WTC11 (cell line): ENCODE measurements at regions not wholly inside any gene's neighbourhood (a gene's known extent, or its start where the extent isn't known, plus 50 kb on each side); places are given as distances from the start of the nearest gene placed in this dataset.

ENCODE experiments used
- ATAC-seq: fragments of 200-7000 bp; cut with Tn5 transposase; 2 replicates; pipeline ENCODE4 v1.10.0; 2021; ENCODE audit warnings: mild to moderate bottlenecking, moderate library complexity
- CTCF ChIA-PET: fragments of 300-600 bp; sonication (Branson Sonifier 250); formaldehyde crosslinking; loops from one replicate; lab custom pipeline; 2021; ENCODE audit warnings: antibody characterized with exemption; lab: Charles Lee
- POLR2A ChIA-PET: fragments of 350-600 bp; sonication (Branson Sonifier 250); formaldehyde crosslinking; loops from one replicate; lab custom pipeline; 2021; ENCODE audit warnings: antibody characterized with exemption; lab: Charles Lee
- DNase-seq: peaks from one replicate; pipeline ENCODE4 v3.0.0; 2021; ENCODE audit warnings: low spot score
- H3K27ac Mint-ChIP-seq: 2 replicates; pipeline ENCODE4 v1.8.0; 2021; ENCODE audit warnings: mixed read lengths
- H3K27me3 Mint-ChIP-seq: 2 replicates; pipeline ENCODE4 v1.8.0; 2021; ENCODE audit warnings: low read depth, mild to moderate bottlenecking, moderate library complexity, mixed read lengths
- H3K36me3 Mint-ChIP-seq: 2 replicates; pipeline ENCODE4 v1.8.0; 2021; ENCODE audit warnings: mixed read lengths
- H3K4me1 Mint-ChIP-seq: 2 replicates; pipeline ENCODE4 v1.8.0; 2022; ENCODE audit warnings: mixed read lengths
- H3K4me3 Mint-ChIP-seq: 2 replicates; pipeline ENCODE4 v1.8.0; 2021; ENCODE audit warnings: mild to moderate bottlenecking, moderate library complexity, mixed read lengths
- H3K9me3 Mint-ChIP-seq: 2 replicates; pipeline ENCODE4 v1.8.0; 2021; ENCODE audit warnings: mixed read lengths
- ATF1 ChIP-seq: sonication (generic); formaldehyde crosslinking; IDR thresholded peaks from 2 replicates; pipeline ENCODE4 v1.8.1; 2023; ENCODE audit warnings: mild to moderate bottlenecking, moderate library complexity, missing genetic modification reagents
- CREM ChIP-seq: sonication (generic); formaldehyde crosslinking; IDR thresholded peaks from 2 replicates; pipeline ENCODE4 v1.8.1; 2022; ENCODE audit warnings: mild to moderate bottlenecking, missing genetic modification reagents, moderate library complexity
- ELF4 ChIP-seq: sonication (generic); formaldehyde crosslinking; IDR thresholded peaks from 2 replicates; pipeline ENCODE4 v1.8.1; 2022; ENCODE audit warnings: low read depth, mild to moderate bottlenecking, moderate library complexity, missing genetic modification reagents
- ESRRA ChIP-seq: sonication (generic); formaldehyde crosslinking; IDR thresholded peaks from 2 replicates; pipeline ENCODE4 v1.8.1; 2022; ENCODE audit warnings: mild to moderate bottlenecking, missing genetic modification reagents, borderline replicate concordance
- GABPB1 ChIP-seq: sonication (generic); formaldehyde crosslinking; IDR thresholded peaks from 2 replicates; pipeline ENCODE4 v1.8.1; 2023; ENCODE audit warnings: mild to moderate bottlenecking, missing genetic modification reagents
- HMGA2 ChIP-seq: fragments of 250-450 bp; sonication (Bioruptor Pico); IDR thresholded peaks from 2 replicates; pipeline ENCODE4 v1.4.0; 2021; ENCODE audit warnings: mild to moderate bottlenecking, moderate library complexity
- MYBL2 ChIP-seq: sonication (generic); formaldehyde crosslinking; IDR thresholded peaks from 2 replicates; pipeline ENCODE4 v1.8.1; 2023; ENCODE audit warnings: mild to moderate bottlenecking, moderate library complexity, missing genetic modification reagents
- NFE2L1 ChIP-seq: sonication (generic); formaldehyde crosslinking; IDR thresholded peaks from 2 replicates; pipeline ENCODE4 v1.8.1; 2023; ENCODE audit warnings: missing genetic modification reagents
- NFYB ChIP-seq: sonication (generic); formaldehyde crosslinking; conservative IDR thresholded peaks from 2 replicates; pipeline ENCODE4 v1.8.0; 2022; ENCODE audit warnings: low read depth, missing genetic modification reagents
- NR1H2 ChIP-seq: sonication (generic); formaldehyde crosslinking; IDR thresholded peaks from 2 replicates; pipeline ENCODE4 v1.9.0; 2021; ENCODE audit warnings: mild to moderate bottlenecking, moderate library complexity, missing genetic modification reagents
- NR2C2 ChIP-seq: sonication (generic); formaldehyde crosslinking; IDR thresholded peaks from 2 replicates; pipeline ENCODE4 v1.8.0; 2022; ENCODE audit warnings: mild to moderate bottlenecking, missing genetic modification reagents
- NR3C1 ChIP-seq: sonication (generic); formaldehyde crosslinking; conservative IDR thresholded peaks from 2 replicates; pipeline ENCODE4 v1.8.1; 2023; ENCODE audit warnings: low read depth, mild to moderate bottlenecking, missing genetic modification reagents
- RORB ChIP-seq: fragments of 250-450 bp; sonication (Bioruptor Pico); IDR thresholded peaks from 2 replicates; pipeline ENCODE4 v1.9.0; 2021; ENCODE audit warnings: mild to moderate bottlenecking
- SP1 ChIP-seq: sonication (generic); formaldehyde crosslinking; conservative IDR thresholded peaks from 2 replicates; pipeline ENCODE4 v1.8.1; 2022; ENCODE audit warnings: missing genetic modification reagents
- TEAD1 ChIP-seq: sonication (generic); formaldehyde crosslinking; IDR thresholded peaks from 2 replicates; pipeline ENCODE4 v1.8.0; 2022; ENCODE audit warnings: mild to moderate bottlenecking, missing genetic modification reagents
- ZNF138 ChIP-seq: sonication (generic); formaldehyde crosslinking; conservative IDR thresholded peaks from 2 replicates; pipeline ENCODE4 v1.8.1; 2022; ENCODE audit warnings: mild to moderate bottlenecking, moderate library complexity, missing genetic modification reagents
- TF ChIP-seq, protein P1 (sequence below): fragments of 250-450 bp; sonication (Bioruptor Pico); IDR thresholded peaks from 2 replicates; pipeline ENCODE4 v1.8.0; 2021; ENCODE audit warnings: mild to moderate bottlenecking
- TF ChIP-seq, protein P2 (sequence below): sonication (generic); formaldehyde crosslinking; IDR thresholded peaks from 2 replicates; pipeline ENCODE4 v1.8.1; 2022; ENCODE audit warnings: missing genetic modification reagents, borderline replicate concordance
- TF ChIP-seq, protein P3 (sequence below): sonication (generic); formaldehyde crosslinking; IDR thresholded peaks from 2 replicates; pipeline ENCODE4 v1.8.1; 2022; ENCODE audit warnings: mild to moderate bottlenecking, missing genetic modification reagents, moderate library complexity, borderline replicate concordance
- TF ChIP-seq, protein P4 (sequence below): sonication (generic); formaldehyde crosslinking; IDR thresholded peaks from 2 replicates; pipeline ENCODE4 v1.8.0; 2022; ENCODE audit warnings: mild to moderate bottlenecking, missing genetic modification reagents
- TF ChIP-seq, protein P5 (sequence below): sonication (generic); formaldehyde crosslinking; IDR thresholded peaks from 2 replicates; pipeline ENCODE4 v1.8.0; 2023; ENCODE audit warnings: missing genetic modification reagents
- TF ChIP-seq, protein P6 (sequence below): sonication (generic); formaldehyde crosslinking; IDR thresholded peaks from 2 replicates; pipeline ENCODE4 v1.8.1; 2023; ENCODE audit warnings: mild to moderate bottlenecking, missing genetic modification reagents
- TF ChIP-seq, protein P7 (sequence below): sonication (generic); formaldehyde crosslinking; IDR thresholded peaks from 2 replicates; pipeline ENCODE4 v1.8.0; 2022; ENCODE audit warnings: mild to moderate bottlenecking, missing genetic modification reagents
- TF ChIP-seq, protein P8 (sequence below): sonication (generic); formaldehyde crosslinking; IDR thresholded peaks from 2 replicates; pipeline ENCODE4 v1.8.1; 2023; ENCODE audit warnings: mild to moderate bottlenecking, missing genetic modification reagents, borderline replicate concordance

DNA sequence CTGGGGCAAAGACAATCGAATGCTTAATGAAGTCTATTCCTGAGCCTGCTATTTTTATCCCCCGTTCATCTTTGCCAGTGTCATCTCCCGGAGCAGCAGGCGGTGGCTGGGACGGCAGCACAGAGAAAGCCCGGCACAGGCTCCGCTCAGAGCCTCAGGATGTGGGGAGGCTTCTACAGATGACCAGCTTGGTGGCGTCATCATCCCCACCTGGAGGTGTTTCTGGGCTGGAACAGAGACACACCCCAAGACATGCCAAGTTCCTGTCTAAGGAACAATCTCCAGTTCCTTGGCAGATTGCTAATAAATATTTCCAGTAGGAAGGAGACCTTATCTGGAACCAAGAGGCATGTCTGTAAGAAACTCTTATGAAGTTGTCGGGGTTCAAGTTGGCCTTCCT is 552.4 kb upstream of the MGMT start:
- TF ChIP-seq TEAD1 (CRISPR knock-in tag) (no peak), ZNF138 (CRISPR knock-in tag) (no peak), NR2C2 (CRISPR knock-in tag) (no peak), ATF1 (CRISPR knock-in tag) (no peak), MYBL2 (no peak), NFYB (CRISPR knock-in tag) (no peak)
- TF ChIP-seq, protein P1, sequence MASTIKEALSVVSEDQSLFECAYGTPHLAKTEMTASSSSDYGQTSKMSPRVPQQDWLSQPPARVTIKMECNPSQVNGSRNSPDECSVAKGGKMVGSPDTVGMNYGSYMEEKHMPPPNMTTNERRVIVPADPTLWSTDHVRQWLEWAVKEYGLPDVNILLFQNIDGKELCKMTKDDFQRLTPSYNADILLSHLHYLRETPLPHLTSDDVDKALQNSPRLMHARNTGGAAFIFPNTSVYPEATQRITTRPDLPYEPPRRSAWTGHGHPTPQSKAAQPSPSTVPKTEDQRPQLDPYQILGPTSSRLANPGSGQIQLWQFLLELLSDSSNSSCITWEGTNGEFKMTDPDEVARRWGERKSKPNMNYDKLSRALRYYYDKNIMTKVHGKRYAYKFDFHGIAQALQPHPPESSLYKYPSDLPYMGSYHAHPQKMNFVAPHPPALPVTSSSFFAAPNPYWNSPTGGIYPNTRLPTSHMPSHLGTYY, result no peak
- ChIA-PET POLR2A (no interaction called here), CTCF (no interaction called here)
- DNase-seq (no peak), ATAC-seq (no peak)
- Mint-ChIP-seq H3K4me3 (no peak overlapping the region), H3K4me1 (no peaks in the 10 kb centered on the region), H3K9me3 (peaks cover 6% of the 10 kb centered on the region), H3K36me3 (peaks cover 4% of the 10 kb centered on the region), H3K27me3 (no peaks in the 10 kb centered on the region), H3K27ac (no peak overlapping the region)

DNA sequence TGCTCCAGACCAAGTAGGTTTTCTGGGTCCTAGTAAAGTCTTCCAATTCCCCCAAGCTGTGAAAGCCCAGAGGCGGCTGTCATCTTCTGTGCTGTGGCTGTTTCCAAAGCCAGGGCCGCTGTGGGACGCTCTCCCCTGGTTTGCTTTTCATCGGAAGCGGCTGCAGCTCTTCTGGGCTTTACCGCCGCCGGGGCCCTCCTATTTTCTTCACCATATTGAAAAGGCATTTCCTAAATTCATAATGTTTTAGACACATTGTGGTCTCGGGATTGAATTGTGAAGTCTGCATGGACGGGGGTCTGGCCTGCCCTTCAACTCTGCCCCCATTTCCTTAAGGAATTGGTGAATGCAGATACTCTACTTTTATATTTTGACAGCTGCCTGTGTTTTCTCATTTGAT is 551.4 kb upstream of the MGMT start:
- Mint-ChIP-seq H3K27ac (no peak overlapping the region), H3K4me1 (no peaks in the 10 kb centered on the region), H3K4me3 (no peak overlapping the region), H3K36me3 (peaks cover 4% of the 10 kb centered on the region), H3K27me3 (no peaks in the 10 kb centered on the region), H3K9me3 (peaks cover 10% of the 10 kb centered on the region)
- DNase-seq, result no peak
- ChIA-PET POLR2A (no interaction called here), CTCF (no interaction called here)
- ATAC-seq, result no peak
- TF ChIP-seq, protein P2, sequence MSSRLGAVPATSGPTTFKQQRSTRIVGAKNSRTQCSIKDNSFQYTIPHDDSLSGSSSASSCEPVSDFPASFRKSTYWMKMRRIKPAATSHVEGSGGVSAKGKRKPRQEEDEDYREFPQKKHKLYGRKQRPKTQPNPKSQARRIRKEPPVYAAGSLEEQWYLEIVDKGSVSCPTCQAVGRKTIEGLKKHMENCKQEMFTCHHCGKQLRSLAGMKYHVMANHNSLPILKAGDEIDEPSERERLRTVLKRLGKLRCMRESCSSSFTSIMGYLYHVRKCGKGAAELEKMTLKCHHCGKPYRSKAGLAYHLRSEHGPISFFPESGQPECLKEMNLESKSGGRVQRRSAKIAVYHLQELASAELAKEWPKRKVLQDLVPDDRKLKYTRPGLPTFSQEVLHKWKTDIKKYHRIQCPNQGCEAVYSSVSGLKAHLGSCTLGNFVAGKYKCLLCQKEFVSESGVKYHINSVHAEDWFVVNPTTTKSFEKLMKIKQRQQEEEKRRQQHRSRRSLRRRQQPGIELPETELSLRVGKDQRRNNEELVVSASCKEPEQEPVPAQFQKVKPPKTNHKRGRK (CRISPR knock-in tag), result no peak
- TF ChIP-seq CREM (CRISPR knock-in tag), result no peak
- TF ChIP-seq, protein P3, sequence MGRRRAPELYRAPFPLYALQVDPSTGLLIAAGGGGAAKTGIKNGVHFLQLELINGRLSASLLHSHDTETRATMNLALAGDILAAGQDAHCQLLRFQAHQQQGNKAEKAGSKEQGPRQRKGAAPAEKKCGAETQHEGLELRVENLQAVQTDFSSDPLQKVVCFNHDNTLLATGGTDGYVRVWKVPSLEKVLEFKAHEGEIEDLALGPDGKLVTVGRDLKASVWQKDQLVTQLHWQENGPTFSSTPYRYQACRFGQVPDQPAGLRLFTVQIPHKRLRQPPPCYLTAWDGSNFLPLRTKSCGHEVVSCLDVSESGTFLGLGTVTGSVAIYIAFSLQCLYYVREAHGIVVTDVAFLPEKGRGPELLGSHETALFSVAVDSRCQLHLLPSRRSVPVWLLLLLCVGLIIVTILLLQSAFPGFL, result no peak
- no peak for TF ChIP-seq HMGA2 (CRISPR knock-in tag)

DNA sequence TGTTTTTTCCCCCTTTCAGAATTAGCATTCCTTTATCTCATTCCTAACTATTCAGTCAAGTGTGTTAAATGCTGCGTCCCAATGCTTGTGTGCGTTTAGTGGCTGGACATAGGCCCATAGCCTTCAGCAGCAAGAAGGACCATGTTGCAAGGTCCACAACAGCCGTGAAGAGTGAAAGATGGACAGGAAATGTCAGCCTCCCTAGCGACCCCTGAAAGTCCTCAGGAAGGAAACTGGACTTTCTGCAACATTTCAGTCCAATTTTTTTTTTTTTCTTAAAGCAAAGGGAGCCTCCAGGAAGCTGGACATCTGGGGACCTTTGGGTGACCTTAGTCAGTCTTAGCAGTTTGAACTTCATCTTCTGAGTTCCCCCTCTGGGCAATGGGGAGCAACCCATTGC is 550.7 kb upstream of the MGMT start:
- Mint-ChIP-seq H3K27me3 (no peaks in the 10 kb centered on the region), H3K4me1 (no peaks in the 10 kb centered on the region), H3K36me3 (peaks cover 4% of the 10 kb centered on the region), H3K9me3 (peaks cover 10% of the 10 kb centered on the region), H3K4me3 (no peak overlapping the region), H3K27ac (no peak overlapping the region)
- CTCF ChIA-PET, result no interaction called here
- ATAC-seq (no peak), DNase-seq (no peak)
- POLR2A ChIA-PET, result no interaction called here
- TF ChIP-seq ELF4, result no peak
- TF ChIP-seq, protein P4, sequence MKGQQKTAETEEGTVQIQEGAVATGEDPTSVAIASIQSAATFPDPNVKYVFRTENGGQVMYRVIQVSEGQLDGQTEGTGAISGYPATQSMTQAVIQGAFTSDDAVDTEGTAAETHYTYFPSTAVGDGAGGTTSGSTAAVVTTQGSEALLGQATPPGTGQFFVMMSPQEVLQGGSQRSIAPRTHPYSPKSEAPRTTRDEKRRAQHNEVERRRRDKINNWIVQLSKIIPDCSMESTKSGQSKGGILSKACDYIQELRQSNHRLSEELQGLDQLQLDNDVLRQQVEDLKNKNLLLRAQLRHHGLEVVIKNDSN (CRISPR knock-in tag), result no peak
- TF ChIP-seq, protein P5, sequence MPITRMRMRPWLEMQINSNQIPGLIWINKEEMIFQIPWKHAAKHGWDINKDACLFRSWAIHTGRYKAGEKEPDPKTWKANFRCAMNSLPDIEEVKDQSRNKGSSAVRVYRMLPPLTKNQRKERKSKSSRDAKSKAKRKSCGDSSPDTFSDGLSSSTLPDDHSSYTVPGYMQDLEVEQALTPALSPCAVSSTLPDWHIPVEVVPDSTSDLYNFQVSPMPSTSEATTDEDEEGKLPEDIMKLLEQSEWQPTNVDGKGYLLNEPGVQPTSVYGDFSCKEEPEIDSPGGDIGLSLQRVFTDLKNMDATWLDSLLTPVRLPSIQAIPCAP (CRISPR knock-in tag), result no peak
- no peak for TF ChIP-seq ESRRA
- TF ChIP-seq, protein P6, sequence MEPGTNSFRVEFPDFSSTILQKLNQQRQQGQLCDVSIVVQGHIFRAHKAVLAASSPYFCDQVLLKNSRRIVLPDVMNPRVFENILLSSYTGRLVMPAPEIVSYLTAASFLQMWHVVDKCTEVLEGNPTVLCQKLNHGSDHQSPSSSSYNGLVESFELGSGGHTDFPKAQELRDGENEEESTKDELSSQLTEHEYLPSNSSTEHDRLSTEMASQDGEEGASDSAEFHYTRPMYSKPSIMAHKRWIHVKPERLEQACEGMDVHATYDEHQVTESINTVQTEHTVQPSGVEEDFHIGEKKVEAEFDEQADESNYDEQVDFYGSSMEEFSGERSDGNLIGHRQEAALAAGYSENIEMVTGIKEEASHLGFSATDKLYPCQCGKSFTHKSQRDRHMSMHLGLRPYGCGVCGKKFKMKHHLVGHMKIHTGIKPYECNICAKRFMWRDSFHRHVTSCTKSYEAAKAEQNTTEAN (CRISPR knock-in tag), result no peak
- no peak for TF ChIP-seq NR3C1
- TF ChIP-seq GABPB1, result no peak
- no peak for TF ChIP-seq SP1 (CRISPR knock-in tag)
- no peak for TF ChIP-seq NR1H2 (CRISPR knock-in tag)
- TF ChIP-seq, protein P7, sequence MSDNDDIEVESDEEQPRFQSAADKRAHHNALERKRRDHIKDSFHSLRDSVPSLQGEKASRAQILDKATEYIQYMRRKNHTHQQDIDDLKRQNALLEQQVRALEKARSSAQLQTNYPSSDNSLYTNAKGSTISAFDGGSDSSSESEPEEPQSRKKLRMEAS (CRISPR knock-in tag), result no peak
- TF ChIP-seq, protein P8, sequence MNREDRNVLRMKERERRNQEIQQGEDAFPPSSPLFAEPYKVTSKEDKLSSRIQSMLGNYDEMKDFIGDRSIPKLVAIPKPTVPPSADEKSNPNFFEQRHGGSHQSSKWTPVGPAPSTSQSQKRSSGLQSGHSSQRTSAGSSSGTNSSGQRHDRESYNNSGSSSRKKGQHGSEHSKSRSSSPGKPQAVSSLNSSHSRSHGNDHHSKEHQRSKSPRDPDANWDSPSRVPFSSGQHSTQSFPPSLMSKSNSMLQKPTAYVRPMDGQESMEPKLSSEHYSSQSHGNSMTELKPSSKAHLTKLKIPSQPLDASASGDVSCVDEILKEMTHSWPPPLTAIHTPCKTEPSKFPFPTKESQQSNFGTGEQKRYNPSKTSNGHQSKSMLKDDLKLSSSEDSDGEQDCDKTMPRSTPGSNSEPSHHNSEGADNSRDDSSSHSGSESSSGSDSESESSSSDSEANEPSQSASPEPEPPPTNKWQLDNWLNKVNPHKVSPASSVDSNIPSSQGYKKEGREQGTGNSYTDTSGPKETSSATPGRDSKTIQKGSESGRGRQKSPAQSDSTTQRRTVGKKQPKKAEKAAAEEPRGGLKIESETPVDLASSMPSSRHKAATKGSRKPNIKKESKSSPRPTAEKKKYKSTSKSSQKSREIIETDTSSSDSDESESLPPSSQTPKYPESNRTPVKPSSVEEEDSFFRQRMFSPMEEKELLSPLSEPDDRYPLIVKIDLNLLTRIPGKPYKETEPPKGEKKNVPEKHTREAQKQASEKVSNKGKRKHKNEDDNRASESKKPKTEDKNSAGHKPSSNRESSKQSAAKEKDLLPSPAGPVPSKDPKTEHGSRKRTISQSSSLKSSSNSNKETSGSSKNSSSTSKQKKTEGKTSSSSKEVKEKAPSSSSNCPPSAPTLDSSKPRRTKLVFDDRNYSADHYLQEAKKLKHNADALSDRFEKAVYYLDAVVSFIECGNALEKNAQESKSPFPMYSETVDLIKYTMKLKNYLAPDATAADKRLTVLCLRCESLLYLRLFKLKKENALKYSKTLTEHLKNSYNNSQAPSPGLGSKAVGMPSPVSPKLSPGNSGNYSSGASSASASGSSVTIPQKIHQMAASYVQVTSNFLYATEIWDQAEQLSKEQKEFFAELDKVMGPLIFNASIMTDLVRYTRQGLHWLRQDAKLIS (CRISPR knock-in tag), result no peak
- no peak for TF ChIP-seq RORB (CRISPR knock-in tag)
- no peak for TF ChIP-seq NFE2L1
